OCI-LY1 (cell line): ENCODE measurements at regions not wholly inside any gene's neighbourhood (a gene's known extent, or its start where the extent isn't known, plus 50 kb on each side); places are given as distances from the start of the nearest gene placed in this dataset.

Experiments
- H2AFZ ChIP-seq: fragments of 200-600 bp; sonication (generic), shearing (Covaris generic); 2 replicates; pipeline ENCODE4 v1.6.0; 2014; ENCODE audit warnings: antibody characterized with exemption, mild to moderate bottlenecking, low read length
- H3F3A ChIP-seq: fragments of 200-600 bp; sonication (generic), shearing (Covaris generic); 2 replicates; pipeline ENCODE4 v1.6.0; 2014; ENCODE audit warnings: mild to moderate bottlenecking, antibody characterized with exemption, low read length, moderate library complexity; ENCODE audit not compliant: insufficient read depth
- H3K27ac ChIP-seq: fragments of 200-600 bp; sonication (generic); 2 replicates; pipeline ENCODE4 v1.5.1; 2014; ENCODE audit warnings: low read length, mixed run types, mild to moderate bottlenecking, low read depth; ENCODE audit not compliant: poor library complexity, severe bottlenecking
- H3K27me3 ChIP-seq: fragments of 200-600 bp; sonication (generic); 2 replicates; pipeline ENCODE4 v1.6.0; 2014; ENCODE audit warnings: antibody characterized with exemption, mild to moderate bottlenecking, low read length, moderate library complexity; ENCODE audit not compliant: insufficient read depth
- H3K36me3 ChIP-seq: fragments of 200-600 bp; sonication (generic); 2 replicates; pipeline ENCODE4 v1.6.1; 2014; ENCODE audit warnings: mild to moderate bottlenecking, antibody characterized with exemption, low read length, moderate library complexity, mixed read lengths; ENCODE audit not compliant: insufficient read depth
- H3K4me1 ChIP-seq: fragments of 200-600 bp; sonication (generic); 2 replicates; pipeline ENCODE4 v1.5.1; 2014; ENCODE audit warnings: mild to moderate bottlenecking, low read length, moderate library complexity; ENCODE audit not compliant: insufficient read depth, severe bottlenecking
- H3K4me2 ChIP-seq: fragments of 200-600 bp; sonication (generic), shearing (Covaris generic); 2 replicates; pipeline ENCODE4 v1.6.1; 2014; ENCODE audit warnings: low read length
- H3K4me3 ChIP-seq: fragments of 200-600 bp; sonication (generic); 2 replicates; pipeline ENCODE4 v1.5.1; 2014; ENCODE audit warnings: low read length, low read depth, mild to moderate bottlenecking, mixed read lengths; ENCODE audit not compliant: poor library complexity, severe bottlenecking
- H3K79me2 ChIP-seq: fragments of 200-600 bp; shearing (Covaris generic); 2 replicates; pipeline ENCODE4 v1.6.1; 2016; ENCODE audit warnings: mixed run types, low read length, mixed read lengths; ENCODE audit not compliant: insufficient read depth
- H3K9ac ChIP-seq: fragments of 200-600 bp; sonication (generic), shearing (Covaris generic); 2 replicates; pipeline ENCODE4 v1.6.1; 2014; ENCODE audit warnings: mild to moderate bottlenecking, low read length, mixed read lengths
- H3K9me2 ChIP-seq: fragments of 200-600 bp; sonication (generic), shearing (Covaris generic); 2 replicates; pipeline ENCODE4 v1.6.1; 2014; ENCODE audit warnings: low read depth, mild to moderate bottlenecking, low read length, mixed read lengths
- H3K9me3 ChIP-seq: fragments of 200-600 bp; shearing (Covaris generic); 2 replicates; pipeline ENCODE4 v1.6.1; 2014; ENCODE audit warnings: low read length, mixed read lengths
- H4K20me1 ChIP-seq: fragments of 200-600 bp; sonication (generic), shearing (Covaris generic); 2 replicates; pipeline ENCODE4 v1.6.0; 2016; ENCODE audit warnings: mild to moderate bottlenecking, low read length; ENCODE audit not compliant: insufficient read depth
- EZH2 ChIP-seq: fragments of 200-600 bp; sonication (generic), shearing (Covaris generic); IDR thresholded peaks from 2 replicates; pipeline ENCODE4 v1.8.0; 2017; ENCODE audit warnings: borderline replicate concordance, mixed run types, mild to moderate bottlenecking, antibody characterized with exemption, low read length, moderate library complexity, mixed read lengths
- TF ChIP-seq, protein P1 (sequence below): fragments of 200-600 bp; sonication (generic), shearing (Covaris generic); IDR thresholded peaks from 2 replicates; pipeline ENCODE4 v1.5.1; 2017; ENCODE audit warnings: mild to moderate bottlenecking, antibody characterized with exemption, low read length, moderate library complexity, mixed read lengths

- H4K20me1 ChIP-seq: no peaks in the 10 kb centered on the region
- H3K27ac ChIP-seq: no peak overlapping the region
- no peak overlapping the region for H3K4me2 ChIP-seq
- H3K9me3 ChIP-seq: peaks cover 5% of the 10 kb centered on the region; the same call in 1 of the 2 replicates
- H3K9ac ChIP-seq: no peak overlapping the region
- peaks cover 5% of the 10 kb centered on the region; the same call in 1 of the 2 replicates for H3K27me3 ChIP-seq
- no peaks in the 10 kb centered on the region for H3K79me2 ChIP-seq
- H3F3A ChIP-seq: no peaks in the 10 kb centered on the region
- H3K36me3 ChIP-seq: no peaks in the 10 kb centered on the region; the same call in 1 of the 2 replicates
- no peaks in the 10 kb centered on the region for H3K4me1 ChIP-seq
- TF ChIP-seq, protein P1, sequence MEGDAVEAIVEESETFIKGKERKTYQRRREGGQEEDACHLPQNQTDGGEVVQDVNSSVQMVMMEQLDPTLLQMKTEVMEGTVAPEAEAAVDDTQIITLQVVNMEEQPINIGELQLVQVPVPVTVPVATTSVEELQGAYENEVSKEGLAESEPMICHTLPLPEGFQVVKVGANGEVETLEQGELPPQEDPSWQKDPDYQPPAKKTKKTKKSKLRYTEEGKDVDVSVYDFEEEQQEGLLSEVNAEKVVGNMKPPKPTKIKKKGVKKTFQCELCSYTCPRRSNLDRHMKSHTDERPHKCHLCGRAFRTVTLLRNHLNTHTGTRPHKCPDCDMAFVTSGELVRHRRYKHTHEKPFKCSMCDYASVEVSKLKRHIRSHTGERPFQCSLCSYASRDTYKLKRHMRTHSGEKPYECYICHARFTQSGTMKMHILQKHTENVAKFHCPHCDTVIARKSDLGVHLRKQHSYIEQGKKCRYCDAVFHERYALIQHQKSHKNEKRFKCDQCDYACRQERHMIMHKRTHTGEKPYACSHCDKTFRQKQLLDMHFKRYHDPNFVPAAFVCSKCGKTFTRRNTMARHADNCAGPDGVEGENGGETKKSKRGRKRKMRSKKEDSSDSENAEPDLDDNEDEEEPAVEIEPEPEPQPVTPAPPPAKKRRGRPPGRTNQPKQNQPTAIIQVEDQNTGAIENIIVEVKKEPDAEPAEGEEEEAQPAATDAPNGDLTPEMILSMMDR: no peak
- TF ChIP-seq EZH2: no peak
- no peaks in the 10 kb centered on the region for H3K9me2 ChIP-seq
- no peak overlapping the region for H2AFZ ChIP-seq
- no peak overlapping the region for H3K4me3 ChIP-seq
Measured at GRCh38 chr7:67614843-67615242, 618.2 kb downstream of the TYW1 start.

GRCh38 chr7:67616517-67616916, 619.9 kb downstream of the TYW1 start:
- no peak for TF ChIP-seq EZH2
- TF ChIP-seq, protein P1: no peak
- Histone ChIP-seq H2AFZ (no peak overlapping the region), H3K27ac (no peak overlapping the region), H3K9me3 (peaks cover 5% of the 10 kb centered on the region; the same call in 1 of the 2 replicates), H3K4me1 (no peaks in the 10 kb centered on the region), H3K9ac (no peak overlapping the region), H3K9me2 (no peaks in the 10 kb centered on the region), H3K27me3 (no peaks in the 10 kb centered on the region; the same call in 1 of the 2 replicates), H3K4me3 (no peak overlapping the region), H3K79me2 (no peaks in the 10 kb centered on the region), H3F3A (no peaks in the 10 kb centered on the region), H3K4me2 (no peak overlapping the region), H3K36me3 (no peaks in the 10 kb centered on the region; the same call in 1 of the 2 replicates), H4K20me1 (no peaks in the 10 kb centered on the region)

DNA sequence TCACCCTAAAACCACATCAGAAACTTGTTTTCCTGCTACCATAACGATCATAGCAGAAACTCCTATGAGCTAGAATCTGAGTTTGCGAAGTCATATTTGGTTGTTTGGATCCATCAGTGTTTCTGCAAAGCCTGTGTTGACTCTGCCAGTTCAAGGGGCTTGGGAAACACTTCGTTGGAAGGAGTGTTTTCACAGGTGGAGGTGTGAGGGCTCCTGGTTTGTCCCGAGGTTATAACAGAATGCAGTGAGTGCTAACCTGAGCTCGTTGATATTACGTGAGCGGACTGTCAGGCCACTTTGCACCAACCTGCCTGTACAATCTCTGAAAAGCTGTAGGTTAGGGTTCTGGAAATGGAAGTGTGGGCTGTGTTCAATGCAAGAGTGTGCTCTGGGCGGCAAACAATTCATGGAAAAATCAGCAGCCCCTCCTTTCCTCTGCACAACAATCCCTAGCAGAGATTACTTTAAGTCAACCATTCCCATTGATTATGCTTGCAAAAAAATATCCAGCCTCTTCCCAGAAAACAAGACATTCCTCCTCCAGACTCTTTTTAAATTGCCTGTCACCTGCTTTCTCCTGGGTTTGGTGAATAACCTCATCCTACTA, 622.0 kb downstream of the TYW1 start:
- no peak overlapping the region for H3K9ac ChIP-seq
- H3K4me2 ChIP-seq: no peak overlapping the region
- no peaks in the 10 kb centered on the region for H3K4me1 ChIP-seq
- no peaks in the 10 kb centered on the region for H3K9me3 ChIP-seq
- H3K27ac ChIP-seq: no peak overlapping the region
- H3K79me2 ChIP-seq: no peaks in the 10 kb centered on the region
- no peaks in the 10 kb centered on the region for H3F3A ChIP-seq
- no peaks in the 10 kb centered on the region for H3K9me2 ChIP-seq
- no peaks in the 10 kb centered on the region for H4K20me1 ChIP-seq
- H2AFZ ChIP-seq: no peak overlapping the region
- H3K27me3 ChIP-seq: no peaks in the 10 kb centered on the region
- H3K36me3 ChIP-seq: no peaks in the 10 kb centered on the region
- TF ChIP-seq EZH2: no peak
- TF ChIP-seq, protein P1: no peak
- H3K4me3 ChIP-seq: no peak overlapping the region
